H1 (cell line): ENCODE measurements at regions not wholly inside any gene's neighbourhood (a gene's known extent, or its start where the extent isn't known, plus 50 kb on each side); places are given as distances from the start of the nearest gene placed in this dataset.
A peak's percentile ranks its signal among the peaks of the same experiment; 100 is the strongest.

Experiments used
- ATF2 ChIP-seq: IDR thresholded peaks from 2 replicates; pipeline ENCODE4 v1.6.1; 2012; ENCODE audit warnings: low read length, inconsistent platforms
- CHD7 ChIP-seq: fragments of 300-600 bp; sonication (generic); IDR thresholded peaks from 2 replicates; pipeline ENCODE4 v1.7.1; 2012; ENCODE audit warnings: low read length, moderate library complexity, mild to moderate bottlenecking, inconsistent platforms; ENCODE audit not compliant: insufficient replicate concordance
- E2F6 ChIP-seq: IDR thresholded peaks from 2 replicates; pipeline ENCODE4 v1.6.1; 2012; ENCODE audit warnings: inconsistent platforms
- EP300 ChIP-seq, 2 experiments: IDR thresholded peaks; 1 replicate in 1 of 2; 2 replicates in 1 of 2; pipeline ENCODE4 v1.6.1; 2011 to 2012; ENCODE audit warnings: low read depth in 2 of 2, low read length in 2 of 2, mild to moderate bottlenecking in 2 of 2, borderline replicate concordance in 1 of 2, inconsistent platforms in 1 of 2, moderate library complexity in 1 of 2
- MAX ChIP-seq: IDR thresholded peaks from 2 replicates; pipeline ENCODE4 v1.6.1; 2012; ENCODE audit warnings: inconsistent platforms
- RNF2 ChIP-seq: fragments of 200-900, 300-1000 bp; sonication (generic); IDR thresholded peaks from 2 replicates; pipeline ENCODE4 v1.7.1; 2016; ENCODE audit warnings: borderline replicate concordance, low read depth, mild to moderate bottlenecking, antibody characterized with exemption, low read length; ENCODE audit not compliant: poor library complexity, severe bottlenecking; ENCODE audit errors: missing control alignments
- TBP ChIP-seq: IDR thresholded peaks from 2 replicates; pipeline ENCODE4 v1.6.1; 2011; ENCODE audit warnings: low read depth, low read length, improper control_type of control experiment

- TF ChIP-seq E2F6 (peak; percentile 76), TBP (no peak), CHD7 (no peak), ATF2 (0 out of 2 replicates have a peak, but pooled peaks have one; percentile 36), MAX (0 out of 2 replicates have a peak, but pooled peaks have one; percentile 33), EP300 (IDR thresholded peaks at IDR 0.05; ENCODE audit: borderline replicate concordance in 1 of 2, low read depth in 2 of 2, low read length in 2 of 2) (peak in 1 of 2 experiments; percentile 80; a peak in 1 of 3 replicates), RNF2 (no peak)
These were observed 150.8 kb upstream of the STXBP5 start (continued) for GRCh38 chr6:147053311-147053921.
